Heart left ventricle (tissue), 13 donors: ENCODE measurements at regions not wholly inside any gene's neighbourhood (a gene's known extent, or its start where the extent isn't known, plus 50 kb on each side); places are given as distances from the start of the nearest gene placed in this dataset.

ENCODE experiments used
- CTCF ChIP-seq, 12 donors: fragments of 200-600 bp; sonication (generic) in 4 of 12; IDR thresholded peaks; one replicate each; pipeline versions ENCODE4 v1.5.0 to v1.8.0; 2018 to 2022; ENCODE audit warnings: antibody characterized with exemption in 12 of 12, mild to moderate bottlenecking in 5 of 12
- POLR2A ChIP-seq, 2 donors: fragments of 450-650 bp; IDR thresholded peaks; one replicate each; pipeline ENCODE4 v1.6.1; 2017; ENCODE audit warnings: antibody characterized with exemption in 2 of 2, mild to moderate bottlenecking in 2 of 2, moderate library complexity in 2 of 2
- donor health status: ischemic (EF 13 %, LVEDD 7.1; RV severe dilation, severe dysfunction).
- donor health status: DM: no; HTN: yes; CAD: no.
- donor health status: DM: no; HTN: no; CAD: no.
- donor health status: ischemic (EF 25% LVEDD 6.9; RV normal size, moderate dysfunction).
- donor health status: ischemic (EF 25% LVEDD 5.7; RV mildly dilated, moderate dysfunction).
- donor health status: ischemic (EF 35%, LVEDD 5.7; RV mildly dilated, moderate dysfunction).
- donor health status: nonischemic (EF 11% LVEDD 7.7; RV severe dilation, severe dysfunction).
- donor health status: DM: yes; HTN: yes; CAD: no.
- donor health status: PGD.
- donor health status: ischemic (EF 29% LVEDD 5.4; RV normal size, mild dysfunction).
- donor health status: nonischemic (EF 23%, LVEDD 6.1; RV moderate dilation, normal function).

- TF ChIP-seq CTCF (IDR thresholded peaks at IDR 0.05) (no peak), POLR2A (IDR thresholded peaks at IDR 0.05) (no peak)
These were observed 364.9 kb upstream of the TMEFF2 start for GRCh38 chr2:192559587-192559986.
